ENCODE measurements at regions not wholly inside any gene's neighbourhood (a gene's known extent, or its start where the extent isn't known, plus 50 kb on each side); places are given as distances from the start of the nearest gene placed in this dataset.
A peak's percentile ranks its signal among the peaks of the same experiment; 100 is the strongest.

GRCh38 chr22:47772864-47773263 lies 1010.4 kb downstream of the TBC1D22A start:
- intact Hi-C loops (cut with micrococcal nuclease; ENCODE audit: unreplicated experiment) (no loop called here), in situ Hi-C loops (cut with HindIII; ENCODE audit: extremely low pct_ligation_motif_present, low pct_unique_long_range_greater_than_20kb) (no loop called here)
- Histone ChIP-seq H3K4me3 (replicated peaks in 1 of 3; ENCODE audit: insufficient read depth in 1 of 3, low read depth in 2 of 3, low read length in 3 of 3) (no peak overlapping the region), H3K4me2 (ENCODE audit: low read depth, low read length) (no peak overlapping the region), H2AFZ (ENCODE audit: low read length) (no peak overlapping the region), H3K27ac (ENCODE audit: extremely low read length, insufficient read depth, low read length) (no peak overlapping the region), H3K79me2 (ENCODE audit: insufficient read depth, low read length) (no peaks in the 10 kb centered on the region), H3K9ac (ENCODE audit: insufficient read depth, low read depth, low read length) (no peak overlapping the region), H3K4me1 (ENCODE audit: insufficient read depth, low read length) (no peaks in the 10 kb centered on the region), H3K36me3 (replicated peaks in 1 of 2; ENCODE audit: control insufficient read depth in 1 of 2, insufficient read depth in 2 of 2, low read length in 2 of 2) (no peaks in the 10 kb centered on the region), H3K9me3 (ENCODE audit: low read length) (no peaks in the 10 kb centered on the region), H3K27me3 (ENCODE audit: control insufficient read depth in 1 of 2, insufficient read depth in 2 of 2, low read length in 2 of 2) (0 out of 5 replicates have a peak, but pooled peaks cover 0 to 1% of the 10 kb centered on the region in 2 experiments), H4K20me1 (ENCODE audit: insufficient read depth, low read length) (no peaks in the 10 kb centered on the region)
- DNase-seq (ENCODE audit: low spot score) (no peak), ATAC-seq (no peak), FAIRE-seq (no peak)
- WGBS (ENCODE audit: low lambda C conversion rate), result 2% methylated on average over 3 of the region's 3 CpGs
- CTCF ChIA-PET (ENCODE audit: low intra/inter-chr PET ratio, low total read pairs), result no interaction called here
- BruUV-seq (replicated peaks), result no TSS peak
- POLR2A ChIA-PET, result no interaction called here
- TF ChIP-seq ZNF652 (CRISPR knock-in tag; IDR thresholded peaks at IDR 0.05; ENCODE audit: borderline replicate concordance, low read depth), result no peak
- TF ChIP-seq ZSCAN21 (CRISPR knock-in tag; IDR thresholded peaks at IDR 0.05; ENCODE audit: borderline replicate concordance), result no peak
- TF ChIP-seq MAFK (conservative IDR thresholded peaks at IDR 0.05 in 1 of 2, IDR thresholded peaks at IDR 0.05 in 1 of 2; ENCODE audit: low read length in 2 of 2), result peak; percentile 76 to 82
- TF ChIP-seq MEIS2 (CRISPR knock-in tag; IDR thresholded peaks at IDR 0.05), result no peak
- no peak for TF ChIP-seq DBP (CRISPR knock-in tag; IDR thresholded peaks at IDR 0.05; ENCODE audit: not compliant biosample characterization)
- no peak for TF ChIP-seq ZFP36 (IDR thresholded peaks at IDR 0.05; ENCODE audit: borderline replicate concordance, low read depth, low read length, partially characterized antibody)
- no peak for TF ChIP-seq PHF20 (CRISPR knock-in tag; IDR thresholded peaks at IDR 0.05)
- TF ChIP-seq CERS6 (CRISPR knock-in tag; IDR thresholded peaks at IDR 0.05), result no peak
- TF ChIP-seq ZNF3 (CRISPR knock-in tag; IDR thresholded peaks at IDR 0.05), result no peak
- peak; percentile 72 for TF ChIP-seq MAFF (IDR thresholded peaks at IDR 0.05; ENCODE audit: low read depth, low read length)
- no peak for TF ChIP-seq GLMP (CRISPR knock-in tag; IDR thresholded peaks at IDR 0.05; ENCODE audit: borderline replicate concordance)
- no peak for TF ChIP-seq ZUFSP (CRISPR knock-in tag; IDR thresholded peaks at IDR 0.05; ENCODE audit: borderline replicate concordance)
- no peak for TF ChIP-seq ZBTB2 (CRISPR knock-in tag; IDR thresholded peaks at IDR 0.05; ENCODE audit: low read depth)
- TF ChIP-seq ZNF720 (CRISPR knock-in tag; IDR thresholded peaks at IDR 0.05), result no peak
- no peak for TF ChIP-seq REST (IDR thresholded peaks at IDR 0.05; ENCODE audit: borderline replicate concordance in 1 of 2, low read depth in 1 of 2, low read length in 2 of 2)
- no peak for TF ChIP-seq KLF6 (CRISPR knock-in tag; IDR thresholded peaks at IDR 0.05)

All from HepG2 (cell line).